ENCODE measurements at regions not wholly inside any gene's neighbourhood (a gene's known extent, or its start where the extent isn't known, plus 50 kb on each side); places are given as distances from the start of the nearest gene placed in this dataset.

DNA sequence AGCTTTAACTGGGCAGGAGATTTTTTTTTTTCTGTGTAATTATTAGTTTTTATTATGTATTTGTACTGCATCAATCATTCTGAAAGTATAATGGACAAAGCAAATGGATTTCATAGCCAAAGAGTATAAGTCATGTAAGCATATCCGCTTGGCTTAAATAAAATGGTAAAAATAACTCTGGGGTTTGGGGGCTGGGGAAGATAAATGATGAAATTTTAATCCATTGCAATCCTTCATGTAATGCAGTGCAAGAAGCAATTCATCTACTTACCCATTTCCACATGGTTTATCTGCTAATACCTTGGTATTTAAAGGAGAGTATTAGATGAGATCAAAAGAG is 781.4 kb downstream of the QKI start:
- H3K9me3 ChIP-seq = no peaks in the 10 kb centered on the region
- H3K27ac ChIP-seq (replicated peaks in 1 of 4) = no peak overlapping the region
- intact Hi-C loops (cut with DNase I) = no loop called here
- no peak overlapping the region for H3K4me3 ChIP-seq
- WGBS = 54% methylated on average over 1 of the region's 1 CpG
- DNase-seq (ENCODE audit: extremely low spot score) = no peak
- TF ChIP-seq CTCF (IDR thresholded peaks at IDR 0.05) (no peak), POLR2AphosphoS5 (IDR thresholded peaks at IDR 0.05) (no peak), POLR2A (IDR thresholded peaks at IDR 0.05; ENCODE audit: low read depth) (no peak), EP300 (IDR thresholded peaks at IDR 0.05) (no peak)
- no peaks in the 10 kb centered on the region for H3K27me3 ChIP-seq
- H3K4me1 ChIP-seq = peaks cover 0 to 6% (median 0%) of the 10 kb centered on the region in 4 donors
- no peaks in the 10 kb centered on the region for H3K36me3 ChIP-seq

DNA sequence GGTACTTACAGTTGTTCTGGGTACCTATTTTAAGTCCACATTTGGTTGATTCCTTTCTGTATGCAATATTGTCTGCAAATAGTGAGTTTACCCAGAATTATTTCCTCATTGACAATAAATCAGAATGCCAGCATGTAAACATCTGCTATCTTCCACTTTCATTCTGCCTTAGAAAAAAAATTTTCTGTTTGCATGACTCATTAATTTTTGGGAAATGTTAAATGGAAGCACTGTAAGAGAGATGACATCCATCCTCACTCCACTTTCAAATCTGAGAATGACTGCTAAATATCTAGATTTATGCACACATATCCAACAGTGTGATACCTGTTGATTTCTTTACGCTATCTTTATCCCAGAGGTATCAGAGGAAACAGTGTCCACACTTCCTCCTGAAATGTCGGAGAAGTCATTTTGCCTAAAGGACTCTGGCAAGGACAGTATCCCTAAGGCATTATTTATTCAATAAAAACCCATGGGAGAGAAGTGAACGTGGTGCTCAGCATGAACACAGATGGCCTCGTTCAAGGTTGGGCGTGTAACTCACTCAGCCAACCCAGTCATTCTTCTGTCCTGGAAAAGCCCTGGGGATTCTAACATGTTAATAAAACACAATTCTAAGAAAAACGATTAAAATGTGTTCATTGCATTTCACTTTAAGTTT is 780.9 kb downstream of the QKI start:
- WGBS = 56% methylated on average over 6 of the region's 6 CpGs
- no peak for DNase-seq (ENCODE audit: extremely low spot score)
- Histone ChIP-seq H3K4me3 (no peak overlapping the region), H3K27me3 (no peaks in the 10 kb centered on the region), H3K27ac (replicated peaks in 1 of 4) (no peak overlapping the region), H3K4me1 (peaks cover 0 to 6% (median 0%) of the 10 kb centered on the region in 4 donors), H3K9me3 (no peaks in the 10 kb centered on the region), H3K36me3 (no peaks in the 10 kb centered on the region)
- no peak for TF ChIP-seq POLR2AphosphoS5 (IDR thresholded peaks at IDR 0.05)
- TF ChIP-seq EP300 (IDR thresholded peaks at IDR 0.05) = no peak
- TF ChIP-seq CTCF (IDR thresholded peaks at IDR 0.05) = no peak
- no peak for TF ChIP-seq POLR2A (IDR thresholded peaks at IDR 0.05; ENCODE audit: low read depth)
- intact Hi-C loops (cut with DNase I) = no loop called here

- H3K4me3 ChIP-seq = no peak overlapping the region
- TF ChIP-seq EP300 (IDR thresholded peaks at IDR 0.05) = no peak
- no peak for TF ChIP-seq POLR2AphosphoS5 (IDR thresholded peaks at IDR 0.05)
- no peak for TF ChIP-seq POLR2A (IDR thresholded peaks at IDR 0.05; ENCODE audit: low read depth)
- TF ChIP-seq CTCF (IDR thresholded peaks at IDR 0.05) = no peak
- H3K9me3 ChIP-seq = no peaks in the 10 kb centered on the region
- 83% methylated on average over 4 of the region's 4 CpGs for WGBS
- no peaks in the 10 kb centered on the region for H3K27me3 ChIP-seq
- H3K4me1 ChIP-seq = no peaks in the 10 kb centered on the region
- no peak overlapping the region for H3K27ac ChIP-seq (replicated peaks in 1 of 4)
- DNase-seq (ENCODE audit: extremely low spot score) = no peak
- intact Hi-C loops (cut with DNase I) = no loop called here
- H3K36me3 ChIP-seq = no peaks in the 10 kb centered on the region
Observed at GRCh38 chr6:164188861-164189260, 774.3 kb downstream of the QKI start.

DNA sequence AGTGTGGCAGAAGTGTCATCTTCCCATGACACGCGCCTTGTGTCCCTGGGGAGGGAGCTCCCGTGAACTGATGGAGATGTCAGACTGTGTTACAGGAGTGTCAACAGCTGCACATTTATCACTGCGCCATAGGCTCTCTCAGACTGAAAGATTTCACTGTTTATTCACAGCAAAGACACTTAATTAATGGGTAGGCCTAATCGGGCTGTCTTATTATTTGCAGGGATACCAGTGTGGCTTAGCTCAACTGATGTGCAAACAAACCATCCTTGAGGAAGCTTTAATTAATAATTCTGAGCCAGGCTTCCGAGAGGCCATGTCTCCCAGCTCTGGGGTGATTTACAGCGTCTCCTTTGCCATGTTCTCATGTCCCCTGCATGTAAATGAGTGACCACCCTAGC is 771.0 kb downstream of the QKI start:
- Histone ChIP-seq H3K36me3 (no peaks in the 10 kb centered on the region), H3K9me3 (no peaks in the 10 kb centered on the region), H3K27me3 (no peaks in the 10 kb centered on the region), H3K27ac (replicated peaks in 1 of 4) (no peak overlapping the region), H3K4me1 (no peaks in the 10 kb centered on the region), H3K4me3 (no peak overlapping the region)
- TF ChIP-seq EP300 (IDR thresholded peaks at IDR 0.05) = no peak
- TF ChIP-seq POLR2AphosphoS5 (IDR thresholded peaks at IDR 0.05) = no peak
- TF ChIP-seq POLR2A (IDR thresholded peaks at IDR 0.05; ENCODE audit: low read depth) = no peak
- TF ChIP-seq CTCF (IDR thresholded peaks at IDR 0.05) = no peak
- DNase-seq (ENCODE audit: extremely low spot score) = peak; percentile 80
- intact Hi-C loops (cut with DNase I) = no loop called here
- WGBS = 59% methylated on average over 7 of the region's 7 CpGs

GRCh38 chr6:164184410-164184809 is 769.9 kb downstream of the QKI start:
- H3K4me3 ChIP-seq = no peak overlapping the region
- no peaks in the 10 kb centered on the region for H3K27me3 ChIP-seq
- TF ChIP-seq POLR2AphosphoS5 (IDR thresholded peaks at IDR 0.05) = no peak
- TF ChIP-seq CTCF (IDR thresholded peaks at IDR 0.05) = no peak
- TF ChIP-seq POLR2A (IDR thresholded peaks at IDR 0.05; ENCODE audit: low read depth) = no peak
- TF ChIP-seq EP300 (IDR thresholded peaks at IDR 0.05) = no peak
- no peaks in the 10 kb centered on the region for H3K4me1 ChIP-seq
- 79% methylated on average over 4 of the region's 4 CpGs for WGBS
- intact Hi-C loops (cut with DNase I) = no loop called here
- H3K27ac ChIP-seq (replicated peaks in 1 of 4) = no peak overlapping the region
- no peaks in the 10 kb centered on the region for H3K36me3 ChIP-seq
- DNase-seq (ENCODE audit: extremely low spot score) = peak; percentile 77
- H3K9me3 ChIP-seq = no peaks in the 10 kb centered on the region

Measured in esophagus muscularis mucosa (tissue), 4 donors.